Mesenchymal stem cell (in vitro differentiated cells and primary cell): ENCODE measurements at regions not wholly inside any gene's neighbourhood (a gene's known extent, or its start where the extent isn't known, plus 50 kb on each side); places are given as distances from the start of the nearest gene placed in this dataset.
A peak's percentile ranks its signal among the peaks of the same experiment; 100 is the strongest.

Experiments
- DNase-seq: peaks from one replicate; pipeline ENCODE4 v3.0.0-alpha.2; 2013
- H2AFZ ChIP-seq: one replicate; pipeline ENCODE4 v1.6.1; 2013; ENCODE audit warnings: low read depth, mild to moderate bottlenecking, control low read depth, inconsistent platforms, low read length, moderate library complexity
- H2AK5ac ChIP-seq: 2 replicates; pipeline ENCODE4 v1.6.1; 2013; ENCODE audit warnings: low read length, moderate library complexity, mild to moderate bottlenecking, inconsistent platforms; ENCODE audit not compliant: severe bottlenecking
- H2BK120ac ChIP-seq: one replicate; pipeline ENCODE4 v1.6.1; 2013; ENCODE audit warnings: low read depth, mild to moderate bottlenecking, inconsistent platforms, low read length, moderate library complexity
- H2BK12ac ChIP-seq, 2 experiments: one replicate each; pipeline ENCODE4 v1.6.1; 2013; ENCODE audit warnings: inconsistent platforms in 2 of 2, low read length in 2 of 2, mild to moderate bottlenecking in 2 of 2, moderate library complexity in 2 of 2, control low read depth in 1 of 2
- H2BK15ac ChIP-seq: one replicate; pipeline ENCODE4 v1.6.1; 2013; ENCODE audit warnings: mild to moderate bottlenecking, low read depth, inconsistent platforms; ENCODE audit not compliant: poor library complexity, severe bottlenecking
- H2BK5ac ChIP-seq: 2 replicates; pipeline ENCODE4 v1.6.1; 2013; ENCODE audit warnings: low read depth, mild to moderate bottlenecking, low read length, control low read depth, inconsistent platforms; ENCODE audit not compliant: poor library complexity, severe bottlenecking
- H3K14ac ChIP-seq, 2 experiments: one replicate each; pipeline ENCODE4 v1.6.1; 2013; ENCODE audit warnings: inconsistent platforms in 2 of 2, low read length in 2 of 2, control low read depth in 1 of 2, mild to moderate bottlenecking in 1 of 2, moderate library complexity in 1 of 2
- H3K18ac ChIP-seq, 2 experiments: one replicate each; pipeline ENCODE4 v1.6.1; 2013; ENCODE audit warnings: inconsistent platforms in 2 of 2, low read length in 2 of 2, control low read depth in 1 of 2, low read depth in 1 of 2, mild to moderate bottlenecking in 1 of 2
- H3K23ac ChIP-seq, 2 experiments: one replicate each; pipeline ENCODE4 v1.6.1; 2013; ENCODE audit warnings: inconsistent platforms in 2 of 2, low read length in 2 of 2, mild to moderate bottlenecking in 2 of 2, moderate library complexity in 2 of 2, control low read depth in 1 of 2
- H3K27ac ChIP-seq: 2 replicates; pipeline ENCODE4 v1.5.1; 2013; ENCODE audit warnings: mild to moderate bottlenecking, moderate library complexity, low read length, control low read depth, inconsistent platforms; ENCODE audit not compliant: poor library complexity, severe bottlenecking
- H3K27me3 ChIP-seq, 2 experiments: 2 replicates each; pipeline versions ENCODE4 v1.6.1 to v1.7.0; 2013; ENCODE audit warnings: low read length in 2 of 2, mild to moderate bottlenecking in 2 of 2, moderate library complexity in 2 of 2, control low read depth in 1 of 2, inconsistent platforms in 1 of 2; ENCODE audit not compliant: control insufficient read depth in 1 of 2, insufficient read depth in 1 of 2
- H3K36me3 ChIP-seq, 2 experiments: 2 replicates each; pipeline versions ENCODE4 v1.6.1 to v1.7.0; 2013; ENCODE audit warnings: low read length in 2 of 2, control low read depth in 1 of 2, inconsistent platforms in 1 of 2, low read depth in 1 of 2, mild to moderate bottlenecking in 1 of 2; ENCODE audit not compliant: insufficient read depth in 2 of 2, control insufficient read depth in 1 of 2
- H3K4ac ChIP-seq, 2 experiments: one replicate each; pipeline ENCODE4 v1.6.1; 2013; ENCODE audit warnings: inconsistent platforms in 2 of 2, low read length in 2 of 2, mild to moderate bottlenecking in 2 of 2, moderate library complexity in 2 of 2, control low read depth in 1 of 2, low read depth in 1 of 2
- H3K4me1 ChIP-seq: 2 replicates; pipeline ENCODE4 v1.6.1; 2013; ENCODE audit warnings: low read depth, low read length, control low read depth; ENCODE audit not compliant: control insufficient read depth, insufficient read depth
- H3K4me2 ChIP-seq: 2 replicates; pipeline ENCODE4 v1.6.1; 2013; ENCODE audit warnings: low read length, mild to moderate bottlenecking, inconsistent platforms; ENCODE audit not compliant: poor library complexity, severe bottlenecking
- H3K4me3 ChIP-seq, 2 experiments: 2 replicates each; pipeline versions ENCODE4 v1.5.1 to v1.7.0; 2013; ENCODE audit warnings: low read length in 2 of 2, mild to moderate bottlenecking in 2 of 2, control low read depth in 1 of 2, low read depth in 1 of 2; ENCODE audit not compliant: insufficient read depth in 1 of 2
- H3K79me1 ChIP-seq: replicated peaks from 2 replicates; pipeline ENCODE4 v1.6.1; 2013; ENCODE audit warnings: mild to moderate bottlenecking, control low read depth, low read length, inconsistent platforms; ENCODE audit not compliant: poor library complexity, severe bottlenecking
- H3K9ac ChIP-seq: 2 replicates; pipeline ENCODE4 v1.7.0; 2013; ENCODE audit warnings: mild to moderate bottlenecking, low read length, moderate library complexity
- H3K9me3 ChIP-seq: 2 replicates; pipeline ENCODE4 v1.7.0; 2013; ENCODE audit warnings: mild to moderate bottlenecking, low read length; ENCODE audit not compliant: control insufficient read depth
- H4K8ac ChIP-seq: one replicate; pipeline ENCODE4 v1.6.1; 2013; ENCODE audit warnings: inconsistent platforms, mild to moderate bottlenecking, low read length, moderate library complexity
- H4K91ac ChIP-seq: one replicate; pipeline ENCODE4 v1.6.1; 2013; ENCODE audit warnings: mild to moderate bottlenecking, low read length, inconsistent platforms
- WGBS: methylation state at CpG from one replicate; pipeline ENCODE4 v1.1.7; 2013; ENCODE audit warnings: mixed read lengths; 5-methylcytosine and 5-hydroxymethylcytosine counted together

- no peaks in the 10 kb centered on the region for H3K79me1 ChIP-seq
- H2BK15ac ChIP-seq: no peak overlapping the region
- no peak overlapping the region for H2BK120ac ChIP-seq
- H3K14ac ChIP-seq: no peak overlapping the region
- no peak overlapping the region for H3K27ac ChIP-seq
- H3K4ac ChIP-seq: no peak overlapping the region
- H3K4me2 ChIP-seq: no peak overlapping the region
- WGBS: 94% methylated on average over 8 of the region's 8 CpGs
- H3K36me3 ChIP-seq: no peaks in the 10 kb centered on the region
- H3K9ac ChIP-seq: no peak overlapping the region
- no peak overlapping the region for H3K4me3 ChIP-seq
- peaks cover 12% of the 10 kb centered on the region for H3K4me1 ChIP-seq
- no peak overlapping the region for H2AK5ac ChIP-seq
- no peak overlapping the region for H2BK5ac ChIP-seq
- no peak overlapping the region for H2AFZ ChIP-seq
- no peak overlapping the region for H3K18ac ChIP-seq
- H4K91ac ChIP-seq: no peak overlapping the region
- H4K8ac ChIP-seq: no peak overlapping the region
- no peak overlapping the region for H3K23ac ChIP-seq
- no peak overlapping the region for H2BK12ac ChIP-seq
- peaks cover 6% of the 10 kb centered on the region for H3K9me3 ChIP-seq
- no peak for DNase-seq
- no peaks in the 10 kb centered on the region for H3K27me3 ChIP-seq
Observed at GRCh38 chr2:128410758-128411215, 92.1 kb upstream of the HS6ST1 start.

- Histone ChIP-seq H2AFZ (no peak overlapping the region), H3K4me2 (no peak overlapping the region), H3K79me1 (no peaks in the 10 kb centered on the region), H3K27me3 (no peaks in the 10 kb centered on the region), H4K91ac (no peak overlapping the region), H3K18ac (no peak overlapping the region), H2AK5ac (no peak overlapping the region), H4K8ac (no peak overlapping the region), H3K4ac (no peak overlapping the region), H2BK120ac (no peak overlapping the region), H2BK12ac (no peak overlapping the region), H3K14ac (no peak overlapping the region), H3K9me3 (peaks cover 7% of the 10 kb centered on the region), H2BK15ac (no peak overlapping the region), H3K36me3 (no peaks in the 10 kb centered on the region), H3K4me3 (no peak overlapping the region), H3K9ac (no peak overlapping the region), H3K27ac (no peak overlapping the region), H3K23ac (no peak overlapping the region), H2BK5ac (no peak overlapping the region), H3K4me1 (peaks cover 12% of the 10 kb centered on the region)
- DNase-seq: no peak
- 98% methylated on average over 8 of the region's 9 CpGs for WGBS
Observed at GRCh38 chr2:128411431-128411830, 92.8 kb upstream of the HS6ST1 start.

DNA sequence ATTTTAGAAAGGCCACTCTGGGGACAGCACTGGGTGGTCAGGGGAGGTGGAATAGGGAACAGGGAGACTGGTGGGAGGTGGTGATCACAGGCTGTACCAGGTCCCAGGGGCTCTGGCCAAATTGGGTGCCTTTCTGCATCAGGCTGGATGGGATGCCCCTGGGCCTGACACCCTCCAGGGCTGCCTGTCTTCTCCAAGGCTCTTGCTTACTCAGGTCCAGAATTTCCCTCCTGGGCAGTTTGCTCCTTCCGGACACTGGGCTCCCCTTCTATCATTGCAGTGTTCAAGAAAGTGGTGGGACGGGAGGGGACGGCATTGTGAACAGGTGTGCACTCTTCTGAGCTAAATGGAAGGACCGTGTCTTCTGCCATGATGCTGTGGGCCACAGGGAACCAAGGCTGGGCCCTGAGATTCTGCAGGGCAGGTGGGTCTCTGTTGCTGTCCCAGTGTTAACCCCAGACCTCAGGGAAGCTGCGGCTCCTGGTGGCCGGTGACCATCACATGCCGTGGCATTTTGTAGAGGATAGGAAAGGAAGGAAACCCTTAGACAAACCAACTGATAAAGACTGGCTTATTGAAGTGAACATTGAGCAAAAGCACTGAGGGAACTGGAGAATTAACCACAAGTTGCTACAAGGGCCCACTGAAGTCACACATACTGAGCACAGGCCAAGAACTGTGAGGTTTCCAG is 93.7 kb upstream of the HS6ST1 start:
- WGBS: 95% methylated on average over 7 of the region's 7 CpGs
- Histone ChIP-seq H3K4me2 (no peak overlapping the region), H3K36me3 (no peaks in the 10 kb centered on the region), H3K18ac (no peak overlapping the region), H2BK15ac (no peak overlapping the region), H4K8ac (no peak overlapping the region), H3K23ac (no peak overlapping the region), H2AK5ac (no peak overlapping the region), H3K4me1 (peaks cover 12% of the 10 kb centered on the region), H2BK120ac (no peak overlapping the region), H3K79me1 (no peaks in the 10 kb centered on the region), H3K4ac (no peak overlapping the region), H3K4me3 (no peak overlapping the region), H3K14ac (no peak overlapping the region), H4K91ac (no peak overlapping the region), H2AFZ (no peak overlapping the region), H2BK5ac (no peak overlapping the region), H3K9ac (no peak overlapping the region), H3K27ac (no peak overlapping the region), H3K27me3 (no peaks in the 10 kb centered on the region), H2BK12ac (no peak overlapping the region), H3K9me3 (peaks cover 7% of the 10 kb centered on the region)
- no peak for DNase-seq

DNA sequence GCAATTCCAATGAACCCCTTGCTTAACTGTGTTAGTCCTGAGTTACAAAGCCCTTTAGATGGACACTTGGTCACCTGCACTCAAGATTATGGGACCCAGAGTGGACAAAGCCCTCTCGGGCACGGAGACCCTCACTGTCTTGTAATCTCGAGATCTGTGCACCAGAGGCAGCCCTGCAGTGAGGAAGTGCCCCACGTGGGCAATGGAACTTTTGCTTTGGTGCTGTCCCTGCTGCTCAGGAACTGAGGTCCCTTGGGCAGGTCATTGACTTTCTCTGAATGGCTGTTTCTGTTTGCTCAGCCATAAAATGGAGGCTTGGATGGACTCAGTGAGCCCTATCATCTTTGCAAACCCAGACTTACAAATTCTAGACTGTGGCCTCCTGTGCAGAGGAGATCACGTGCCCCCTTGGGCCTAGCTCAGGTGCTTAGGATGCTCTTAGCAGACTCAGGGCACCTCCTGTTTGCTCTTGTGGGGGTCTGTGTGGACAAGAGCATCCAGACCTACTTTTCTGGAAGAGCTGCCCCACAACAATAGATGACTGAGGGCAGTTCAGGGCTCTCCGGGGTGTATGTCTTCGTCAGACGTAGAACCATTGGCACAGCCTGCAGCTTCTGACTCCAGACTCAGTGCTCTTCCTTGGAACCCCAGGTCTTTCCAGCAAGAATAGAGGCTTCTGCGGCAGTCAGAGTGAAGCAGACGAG is 94.5 kb upstream of the HS6ST1 start:
- Histone ChIP-seq H4K91ac (no peak overlapping the region), H3K27ac (no peak overlapping the region), H2BK120ac (no peak overlapping the region), H3K36me3 (no peaks in the 10 kb centered on the region), H2AK5ac (no peak overlapping the region), H3K23ac (no peak overlapping the region), H2BK5ac (no peak overlapping the region), H3K4me3 (no peak overlapping the region), H3K9ac (no peak overlapping the region), H2AFZ (no peak overlapping the region), H3K9me3 (peaks cover 7% of the 10 kb centered on the region), H3K4ac (no peak overlapping the region), H3K4me2 (no peak overlapping the region), H4K8ac (peak overlapping the region; percentile 28), H2BK12ac (peak overlapping the region in 1 of 2 experiments; percentile 12), H3K79me1 (no peaks in the 10 kb centered on the region), H3K27me3 (no peaks in the 10 kb centered on the region), H3K4me1 (peaks cover 9% of the 10 kb centered on the region), H2BK15ac (no peak overlapping the region), H3K14ac (peak overlapping the region in 1 of 2 experiments; percentile 56), H3K18ac (no peak overlapping the region)
- DNase-seq: no peak
- 92% methylated on average over 9 of the region's 10 CpGs for WGBS
